ENCODE measurements at regions not wholly inside any gene's neighbourhood (a gene's known extent, or its start where the extent isn't known, plus 50 kb on each side); places are given as distances from the start of the nearest gene placed in this dataset.

DNA sequence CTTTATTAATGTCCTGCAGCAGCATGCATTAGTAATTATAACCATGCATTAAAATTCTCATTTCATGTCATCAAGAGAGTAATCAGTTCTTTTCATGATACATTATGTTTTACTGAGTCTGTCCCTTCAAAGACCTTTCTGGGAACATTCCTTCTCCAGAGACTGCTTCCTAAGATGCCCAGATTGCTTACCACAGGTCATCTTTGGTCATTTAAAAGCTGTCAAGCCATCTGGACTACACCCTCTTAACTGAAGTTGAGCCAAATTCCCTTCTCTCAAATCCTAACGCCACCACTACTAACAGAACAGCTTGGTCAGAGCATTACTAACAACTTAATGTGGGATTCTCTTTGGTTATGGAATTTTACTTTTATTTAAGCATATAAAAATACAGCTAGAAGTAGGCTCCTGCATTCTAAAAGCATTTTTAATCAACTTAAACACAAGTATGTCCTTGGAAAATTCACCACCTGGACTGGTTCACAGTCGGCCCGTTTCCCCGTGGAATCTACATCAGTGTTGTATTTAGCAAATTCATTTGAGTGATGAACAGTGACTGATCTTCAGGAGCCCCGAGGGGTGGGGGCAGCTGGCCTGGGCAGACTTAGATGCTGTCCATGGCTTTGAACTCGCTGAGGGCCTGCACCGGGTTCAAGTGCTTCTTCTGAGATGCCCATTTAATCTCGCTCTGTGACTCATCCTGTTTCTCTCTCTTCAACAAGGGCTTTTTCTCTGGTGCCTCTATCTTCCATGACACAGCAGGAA lies 92.8 kb upstream of the CCDC112 start:
- Histone ChIP-seq H3K27ac (no peak overlapping the region), H3K9me2 (replicated peaks; ENCODE audit: insufficient read depth) (no peaks in the 10 kb centered on the region), H3K79me2 (no peaks in the 10 kb centered on the region), H3K4me2 (no peak overlapping the region), H2AFZ (no peak overlapping the region), H4K20me1 (ENCODE audit: insufficient read depth, poor library complexity, severe bottlenecking) (no peaks in the 10 kb centered on the region), H3K36me3 (replicated peaks; ENCODE audit: insufficient read depth, low read depth) (no peaks in the 10 kb centered on the region), H3K27me3 (no peaks in the 10 kb centered on the region), H3K4me3 (no peak overlapping the region), H3K4me1 (ENCODE audit: insufficient read depth) (peaks cover 13% of the 10 kb centered on the region), H3K9me3 (ENCODE audit: low read depth) (no peaks in the 10 kb centered on the region)
- no peak for DNase-seq (ENCODE audit: low spot score)
- 75% methylated on average over 8 of the region's 8 CpGs for WGBS (ENCODE audit: low lambda C conversion rate, missing lambda C conversion rate)
- TF ChIP-seq EZH2 (IDR thresholded peaks at IDR 0.05; ENCODE audit: borderline replicate concordance) = no peak

GRCh38 chr5:115388240-115388639 lies 91.8 kb upstream of the CCDC112 start:
- no peak overlapping the region for H2AFZ ChIP-seq
- H3K36me3 ChIP-seq (replicated peaks; ENCODE audit: insufficient read depth, low read depth) = no peaks in the 10 kb centered on the region
- H4K20me1 ChIP-seq (ENCODE audit: insufficient read depth, poor library complexity, severe bottlenecking) = no peaks in the 10 kb centered on the region
- H3K27ac ChIP-seq = no peak overlapping the region
- no peak overlapping the region for H3K4me2 ChIP-seq
- H3K9me2 ChIP-seq (replicated peaks; ENCODE audit: insufficient read depth) = no peaks in the 10 kb centered on the region
- TF ChIP-seq EZH2 (IDR thresholded peaks at IDR 0.05; ENCODE audit: borderline replicate concordance) (no peak), CTCF (IDR thresholded peaks at IDR 0.05; ENCODE audit: poor library complexity) (no peak), EZH2phosphoT487 (IDR thresholded peaks at IDR 0.05; ENCODE audit: low read depth, severe bottlenecking, unreplicated experiment) (no peak)
- WGBS (ENCODE audit: low lambda C conversion rate, missing lambda C conversion rate) = 59% methylated on average over 4 of the region's 4 CpGs
- no peaks in the 10 kb centered on the region for H3K9me3 ChIP-seq (ENCODE audit: low read depth)
- peaks cover 8% of the 10 kb centered on the region for H3K4me1 ChIP-seq (ENCODE audit: insufficient read depth)
- H3K27me3 ChIP-seq = no peaks in the 10 kb centered on the region
- H3K79me2 ChIP-seq = no peaks in the 10 kb centered on the region
- no peak overlapping the region for H3K4me3 ChIP-seq
- no peak for DNase-seq (ENCODE audit: low spot score)

DNA sequence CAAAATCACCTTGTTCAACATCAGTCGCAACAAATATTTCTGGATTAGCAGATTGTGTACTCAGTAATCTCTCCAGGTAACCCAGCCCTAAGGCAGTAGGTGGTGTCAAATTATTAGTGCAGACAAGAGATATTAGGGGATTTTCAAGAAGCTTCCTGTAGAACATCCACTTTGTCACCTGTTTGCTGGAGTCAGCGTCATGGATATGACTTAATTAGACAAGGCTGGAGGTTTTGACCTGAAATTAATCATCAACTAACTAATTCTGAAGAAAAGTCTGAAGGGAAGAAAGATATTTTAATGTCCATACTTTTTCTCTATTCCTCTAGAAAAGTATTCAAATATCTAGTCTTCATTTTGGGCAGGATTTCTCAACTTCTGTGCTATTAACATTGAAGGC lies 91.4 kb upstream of the CCDC112 start:
- H3K4me3 ChIP-seq = no peak overlapping the region
- no peak for DNase-seq (ENCODE audit: low spot score)
- peaks cover 3% of the 10 kb centered on the region for H3K4me1 ChIP-seq (ENCODE audit: insufficient read depth)
- no peak overlapping the region for H3K4me2 ChIP-seq
- 90% methylated on average over 2 of the region's 2 CpGs for whole genome bisulfite sequencing (ENCODE audit: low lambda C conversion rate, missing lambda C conversion rate)
- H3K27ac ChIP-seq = no peak overlapping the region
- no peak overlapping the region for H2AFZ ChIP-seq
- no peaks in the 10 kb centered on the region for H3K9me2 ChIP-seq (replicated peaks; ENCODE audit: insufficient read depth)
- H3K79me2 ChIP-seq = no peaks in the 10 kb centered on the region
- H4K20me1 ChIP-seq (ENCODE audit: insufficient read depth, poor library complexity, severe bottlenecking) = no peaks in the 10 kb centered on the region
- TF ChIP-seq EZH2phosphoT487 (IDR thresholded peaks at IDR 0.05; ENCODE audit: low read depth, severe bottlenecking, unreplicated experiment) (no peak), CTCF (IDR thresholded peaks at IDR 0.05; ENCODE audit: poor library complexity) (no peak), EZH2 (IDR thresholded peaks at IDR 0.05; ENCODE audit: borderline replicate concordance) (no peak)
- no peaks in the 10 kb centered on the region for H3K36me3 ChIP-seq (replicated peaks; ENCODE audit: insufficient read depth, low read depth)
- no peaks in the 10 kb centered on the region for H3K27me3 ChIP-seq
- no peaks in the 10 kb centered on the region for H3K9me3 ChIP-seq (ENCODE audit: low read depth)

GRCh38 chr5:115386657-115387056 lies 90.2 kb upstream of the CCDC112 start:
- H3K27me3 ChIP-seq = no peaks in the 10 kb centered on the region
- H3K9me3 ChIP-seq (ENCODE audit: low read depth) = no peaks in the 10 kb centered on the region
- DNase-seq (ENCODE audit: low spot score) = no peak
- no peak overlapping the region for H2AFZ ChIP-seq
- H3K4me2 ChIP-seq = no peak overlapping the region
- H4K20me1 ChIP-seq (ENCODE audit: insufficient read depth, poor library complexity, severe bottlenecking) = no peaks in the 10 kb centered on the region
- no peak overlapping the region for H3K4me3 ChIP-seq
- TF ChIP-seq EZH2phosphoT487 (IDR thresholded peaks at IDR 0.05; ENCODE audit: low read depth, severe bottlenecking, unreplicated experiment) = no peak
- no peak for TF ChIP-seq EZH2 (IDR thresholded peaks at IDR 0.05; ENCODE audit: borderline replicate concordance)
- TF ChIP-seq CTCF (IDR thresholded peaks at IDR 0.05; ENCODE audit: poor library complexity) = no peak
- H3K9me2 ChIP-seq (replicated peaks; ENCODE audit: insufficient read depth) = no peaks in the 10 kb centered on the region
- no peak overlapping the region for H3K27ac ChIP-seq
- H3K4me1 ChIP-seq (ENCODE audit: insufficient read depth) = no peaks in the 10 kb centered on the region
- no peaks in the 10 kb centered on the region for H3K79me2 ChIP-seq
- no peaks in the 10 kb centered on the region for H3K36me3 ChIP-seq (replicated peaks; ENCODE audit: insufficient read depth, low read depth)
- WGBS (ENCODE audit: low lambda C conversion rate, missing lambda C conversion rate) = 94% methylated on average over 2 of the region's 2 CpGs

Data from hepatocyte (in vitro differentiated cells).